ENCODE measurements at regions not wholly inside any gene's neighbourhood (a gene's known extent, or its start where the extent isn't known, plus 50 kb on each side); places are given as distances from the start of the nearest gene placed in this dataset.

DNA sequence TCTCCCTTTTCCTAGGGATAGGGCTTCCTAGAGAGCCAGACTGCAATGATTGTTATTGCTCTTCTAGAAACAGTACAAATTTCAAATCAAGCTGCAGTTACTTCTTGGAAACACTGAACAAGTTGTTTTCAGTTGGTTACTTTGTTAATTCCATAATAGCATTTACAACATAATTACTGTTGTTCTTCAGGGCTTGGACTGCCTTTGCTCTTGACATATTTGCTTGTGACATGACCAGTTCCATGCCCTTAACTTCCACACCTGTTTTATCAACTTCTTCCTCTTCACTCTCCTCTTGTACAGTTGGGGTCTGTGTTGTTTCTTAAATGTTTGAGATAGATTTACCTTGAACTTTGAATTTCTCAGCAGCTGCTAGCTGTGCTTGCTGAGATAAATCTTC is 104.4 kb downstream of the SEC23IP start:
- no peak for DNase-seq (ENCODE audit: low read depth, low spot score)
- Mint-ChIP-seq H3K27me3 (ENCODE audit: low read depth) (peaks cover 9% of the 10 kb centered on the region), H3K36me3 (ENCODE audit: low read depth) (peaks cover 7% of the 10 kb centered on the region), H3K4me1 (no peaks in the 10 kb centered on the region), H3K4me3 (no peak overlapping the region), H3K27ac (ENCODE audit: unreplicated experiment) (no peak overlapping the region), H3K9me3 (peaks cover 16% of the 10 kb centered on the region)
- TF ChIP-seq, protein P1, sequence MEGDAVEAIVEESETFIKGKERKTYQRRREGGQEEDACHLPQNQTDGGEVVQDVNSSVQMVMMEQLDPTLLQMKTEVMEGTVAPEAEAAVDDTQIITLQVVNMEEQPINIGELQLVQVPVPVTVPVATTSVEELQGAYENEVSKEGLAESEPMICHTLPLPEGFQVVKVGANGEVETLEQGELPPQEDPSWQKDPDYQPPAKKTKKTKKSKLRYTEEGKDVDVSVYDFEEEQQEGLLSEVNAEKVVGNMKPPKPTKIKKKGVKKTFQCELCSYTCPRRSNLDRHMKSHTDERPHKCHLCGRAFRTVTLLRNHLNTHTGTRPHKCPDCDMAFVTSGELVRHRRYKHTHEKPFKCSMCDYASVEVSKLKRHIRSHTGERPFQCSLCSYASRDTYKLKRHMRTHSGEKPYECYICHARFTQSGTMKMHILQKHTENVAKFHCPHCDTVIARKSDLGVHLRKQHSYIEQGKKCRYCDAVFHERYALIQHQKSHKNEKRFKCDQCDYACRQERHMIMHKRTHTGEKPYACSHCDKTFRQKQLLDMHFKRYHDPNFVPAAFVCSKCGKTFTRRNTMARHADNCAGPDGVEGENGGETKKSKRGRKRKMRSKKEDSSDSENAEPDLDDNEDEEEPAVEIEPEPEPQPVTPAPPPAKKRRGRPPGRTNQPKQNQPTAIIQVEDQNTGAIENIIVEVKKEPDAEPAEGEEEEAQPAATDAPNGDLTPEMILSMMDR (conservative IDR thresholded peaks at IDR 0.05), result no peak

- TF ChIP-seq, protein P1 (conservative IDR thresholded peaks at IDR 0.05), result no peak
- peaks cover 7% of the 10 kb centered on the region for H3K36me3 Mint-ChIP-seq (ENCODE audit: low read depth)
- H3K9me3 Mint-ChIP-seq, result peaks cover 16% of the 10 kb centered on the region
- H3K4me3 Mint-ChIP-seq, result no peak overlapping the region
- H3K27me3 Mint-ChIP-seq (ENCODE audit: low read depth), result peaks cover 9% of the 10 kb centered on the region
- no peaks in the 10 kb centered on the region for H3K4me1 Mint-ChIP-seq
- no peak overlapping the region for H3K27ac Mint-ChIP-seq (ENCODE audit: unreplicated experiment)
- no peak for DNase-seq (ENCODE audit: low read depth, low spot score)
Observed at GRCh38 chr10:119997429-119997828, 104.9 kb downstream of the SEC23IP start.

DNA sequence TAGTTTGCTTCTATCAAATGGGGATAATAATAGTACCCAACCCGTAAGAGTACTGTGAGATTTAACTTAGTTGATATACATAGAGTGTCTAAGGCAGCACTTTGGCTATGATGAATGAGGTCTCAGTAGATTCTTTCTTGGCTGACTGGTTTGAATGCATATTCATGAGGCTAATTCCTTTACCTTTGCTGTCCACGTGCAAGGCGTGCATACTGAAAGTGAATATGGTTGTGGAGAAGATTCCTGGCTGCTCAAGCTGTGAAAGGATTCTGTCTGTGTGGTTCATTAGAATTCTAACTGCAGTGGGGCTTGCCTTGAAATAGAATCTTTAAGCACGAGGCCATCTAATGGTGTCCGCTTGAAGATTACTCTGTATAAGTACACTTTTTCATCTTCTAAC is 110.3 kb downstream of the SEC23IP start:
- Mint-ChIP-seq H3K27me3 (ENCODE audit: low read depth) (peaks cover 1% of the 10 kb centered on the region), H3K9me3 (peaks cover 11% of the 10 kb centered on the region), H3K36me3 (ENCODE audit: low read depth) (peaks cover under 1% of the 10 kb centered on the region), H3K4me1 (peaks cover 9% of the 10 kb centered on the region), H3K27ac (ENCODE audit: unreplicated experiment) (no peak overlapping the region), H3K4me3 (no peak overlapping the region)
- DNase-seq (ENCODE audit: low read depth, low spot score), result no peak
- TF ChIP-seq, protein P1 (conservative IDR thresholded peaks at IDR 0.05), result no peak

DNA sequence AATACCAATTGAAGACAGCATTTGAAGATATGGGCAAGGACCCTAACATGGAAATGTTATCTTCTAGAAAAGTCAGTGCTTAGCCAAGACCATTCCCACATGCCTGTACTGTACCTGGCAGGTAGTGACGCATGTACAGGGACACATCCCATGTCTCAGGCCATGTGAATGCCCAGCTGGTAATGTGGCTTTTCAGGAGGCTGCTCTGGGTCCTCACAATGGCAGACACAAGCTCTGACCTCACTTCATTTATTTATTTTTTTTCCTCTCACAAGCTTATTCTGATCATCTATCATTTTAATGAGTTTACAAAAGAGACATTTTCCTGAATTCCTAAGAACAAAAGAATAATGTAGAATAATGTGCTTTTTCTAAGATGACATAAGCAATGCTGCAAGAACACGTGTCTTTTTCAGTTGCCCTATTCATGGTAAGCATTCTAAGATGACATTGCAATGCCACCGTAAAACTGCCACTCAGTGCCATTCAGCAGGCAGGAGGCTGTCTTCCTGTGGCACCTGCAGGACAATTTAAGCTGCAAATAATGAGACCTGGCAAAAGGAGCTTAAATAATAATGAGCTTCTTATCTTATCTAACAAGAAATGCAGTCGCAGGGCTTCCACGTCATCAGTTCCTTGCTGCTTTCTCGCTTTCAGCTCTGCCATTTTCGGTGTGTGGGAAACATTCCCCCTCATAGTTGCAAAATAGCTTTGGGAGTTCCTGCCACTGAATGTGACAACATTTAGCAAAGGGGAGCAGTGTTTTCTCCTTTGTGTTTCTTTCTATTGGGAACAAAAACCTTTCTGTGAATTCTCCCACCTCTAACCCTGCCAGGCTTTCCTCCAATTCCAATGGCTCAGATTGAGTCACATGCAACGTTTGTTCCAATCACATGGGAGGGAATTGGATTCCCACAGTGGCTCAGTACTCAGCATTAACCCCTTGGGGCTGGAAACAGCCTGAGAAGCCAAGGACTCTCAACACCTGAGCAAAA is 113.0 kb downstream of the SEC23IP start:
- peaks cover 4% of the 10 kb centered on the region for H3K9me3 Mint-ChIP-seq
- no peaks in the 10 kb centered on the region for H3K27me3 Mint-ChIP-seq (ENCODE audit: low read depth)
- peak overlapping the region; percentile 78 for H3K4me3 Mint-ChIP-seq
- TF ChIP-seq, protein P1 (conservative IDR thresholded peaks at IDR 0.05), result no peak
- H3K4me1 Mint-ChIP-seq, result peaks cover 9% of the 10 kb centered on the region
- no peak for DNase-seq (ENCODE audit: low read depth, low spot score)
- H3K36me3 Mint-ChIP-seq (ENCODE audit: low read depth), result no peaks in the 10 kb centered on the region
- peak overlapping the region; percentile 87 for H3K27ac Mint-ChIP-seq (ENCODE audit: unreplicated experiment)

GRCh38 chr10:120007261-120007660 is 114.7 kb downstream of the SEC23IP start:
- Mint-ChIP-seq H3K4me1 (peaks cover 17% of the 10 kb centered on the region), H3K27ac (ENCODE audit: unreplicated experiment) (no peak overlapping the region), H3K4me3 (no peak overlapping the region), H3K27me3 (ENCODE audit: low read depth) (no peaks in the 10 kb centered on the region), H3K36me3 (ENCODE audit: low read depth) (no peaks in the 10 kb centered on the region), H3K9me3 (peaks cover 4% of the 10 kb centered on the region)
- DNase-seq (ENCODE audit: low read depth, low spot score), result no peak
- TF ChIP-seq, protein P1 (conservative IDR thresholded peaks at IDR 0.05), result no peak
